OCI-LY7 (cell line): ENCODE measurements at regions not wholly inside any gene's neighbourhood (a gene's known extent, or its start where the extent isn't known, plus 50 kb on each side); places are given as distances from the start of the nearest gene placed in this dataset.
"Not testable (repeated sequence)": the region's sequence is repeated elsewhere in the genome, so short reads cannot be mapped to it uniquely, and the experiment has no call there.

Experiments
- CTCF ChIP-seq: fragments of 200-600 bp; sonication (generic); conservative IDR thresholded peaks from 2 replicates; pipeline ENCODE4 v1.5.1; 2014; ENCODE audit warnings: mild to moderate bottlenecking, antibody characterized with exemption, low read length, moderate library complexity, mixed read lengths
- EZH2phosphoT487 ChIP-seq: fragments of 200-600 bp; sonication (generic); IDR thresholded peaks from 2 replicates; pipeline ENCODE4 v1.6.1; 2018; ENCODE audit warnings: low read depth, borderline replicate concordance, mild to moderate bottlenecking, mixed run types, antibody characterized with exemption, low read length, moderate library complexity, mixed read lengths

GRCh38 chr14:105607025-105607424 is 80.6 kb downstream of the TMEM121 start:
- not testable (repeated sequence) for TF ChIP-seq CTCF, EZH2phosphoT487
